OCI-LY1 (cell line): ENCODE measurements at regions not wholly inside any gene's neighbourhood (a gene's known extent, or its start where the extent isn't known, plus 50 kb on each side); places are given as distances from the start of the nearest gene placed in this dataset.

ENCODE experiments used
- H2AFZ ChIP-seq: fragments of 200-600 bp; sonication (generic), shearing (Covaris generic); 2 replicates; pipeline ENCODE4 v1.6.0; 2014; ENCODE audit warnings: antibody characterized with exemption, mild to moderate bottlenecking, low read length
- H3F3A ChIP-seq: fragments of 200-600 bp; sonication (generic), shearing (Covaris generic); 2 replicates; pipeline ENCODE4 v1.6.0; 2014; ENCODE audit warnings: mild to moderate bottlenecking, antibody characterized with exemption, low read length, moderate library complexity; ENCODE audit not compliant: insufficient read depth
- H3K27ac ChIP-seq: fragments of 200-600 bp; sonication (generic); 2 replicates; pipeline ENCODE4 v1.5.1; 2014; ENCODE audit warnings: low read length, mixed run types, mild to moderate bottlenecking, low read depth; ENCODE audit not compliant: poor library complexity, severe bottlenecking
- H3K27me3 ChIP-seq: fragments of 200-600 bp; sonication (generic); 2 replicates; pipeline ENCODE4 v1.6.0; 2014; ENCODE audit warnings: antibody characterized with exemption, mild to moderate bottlenecking, low read length, moderate library complexity; ENCODE audit not compliant: insufficient read depth
- H3K36me3 ChIP-seq: fragments of 200-600 bp; sonication (generic); 2 replicates; pipeline ENCODE4 v1.6.1; 2014; ENCODE audit warnings: mild to moderate bottlenecking, antibody characterized with exemption, low read length, moderate library complexity, mixed read lengths; ENCODE audit not compliant: insufficient read depth
- H3K4me1 ChIP-seq: fragments of 200-600 bp; sonication (generic); 2 replicates; pipeline ENCODE4 v1.5.1; 2014; ENCODE audit warnings: mild to moderate bottlenecking, low read length, moderate library complexity; ENCODE audit not compliant: insufficient read depth, severe bottlenecking
- H3K4me2 ChIP-seq: fragments of 200-600 bp; sonication (generic), shearing (Covaris generic); 2 replicates; pipeline ENCODE4 v1.6.1; 2014; ENCODE audit warnings: low read length
- H3K4me3 ChIP-seq: fragments of 200-600 bp; sonication (generic); 2 replicates; pipeline ENCODE4 v1.5.1; 2014; ENCODE audit warnings: low read length, low read depth, mild to moderate bottlenecking, mixed read lengths; ENCODE audit not compliant: poor library complexity, severe bottlenecking
- H3K79me2 ChIP-seq: fragments of 200-600 bp; shearing (Covaris generic); 2 replicates; pipeline ENCODE4 v1.6.1; 2016; ENCODE audit warnings: mixed run types, low read length, mixed read lengths; ENCODE audit not compliant: insufficient read depth
- H3K9ac ChIP-seq: fragments of 200-600 bp; sonication (generic), shearing (Covaris generic); 2 replicates; pipeline ENCODE4 v1.6.1; 2014; ENCODE audit warnings: mild to moderate bottlenecking, low read length, mixed read lengths
- H3K9me2 ChIP-seq: fragments of 200-600 bp; sonication (generic), shearing (Covaris generic); 2 replicates; pipeline ENCODE4 v1.6.1; 2014; ENCODE audit warnings: low read depth, mild to moderate bottlenecking, low read length, mixed read lengths
- H3K9me3 ChIP-seq: fragments of 200-600 bp; shearing (Covaris generic); 2 replicates; pipeline ENCODE4 v1.6.1; 2014; ENCODE audit warnings: low read length, mixed read lengths
- H4K20me1 ChIP-seq: fragments of 200-600 bp; sonication (generic), shearing (Covaris generic); 2 replicates; pipeline ENCODE4 v1.6.0; 2016; ENCODE audit warnings: mild to moderate bottlenecking, low read length; ENCODE audit not compliant: insufficient read depth
- EZH2 ChIP-seq: fragments of 200-600 bp; sonication (generic), shearing (Covaris generic); IDR thresholded peaks from 2 replicates; pipeline ENCODE4 v1.8.0; 2017; ENCODE audit warnings: borderline replicate concordance, mixed run types, mild to moderate bottlenecking, antibody characterized with exemption, low read length, moderate library complexity, mixed read lengths
- TF ChIP-seq, protein P1 (sequence below): fragments of 200-600 bp; sonication (generic), shearing (Covaris generic); IDR thresholded peaks from 2 replicates; pipeline ENCODE4 v1.5.1; 2017; ENCODE audit warnings: mild to moderate bottlenecking, antibody characterized with exemption, low read length, moderate library complexity, mixed read lengths

GRCh38 chr1:5318143-5318816 is 663.9 kb downstream of the AJAP1 start:
- Histone ChIP-seq H3K9me3 (no peaks in the 10 kb centered on the region), H3F3A (no peaks in the 10 kb centered on the region), H3K36me3 (no peaks in the 10 kb centered on the region), H4K20me1 (no peaks in the 10 kb centered on the region), H3K27ac (no peak overlapping the region), H2AFZ (no peak overlapping the region), H3K27me3 (no peaks in the 10 kb centered on the region), H3K9me2 (no peaks in the 10 kb centered on the region), H3K4me3 (no peak overlapping the region), H3K4me1 (no peaks in the 10 kb centered on the region), H3K4me2 (no peak overlapping the region), H3K79me2 (no peaks in the 10 kb centered on the region), H3K9ac (no peak overlapping the region)
- TF ChIP-seq EZH2 = no peak
- TF ChIP-seq, protein P1, sequence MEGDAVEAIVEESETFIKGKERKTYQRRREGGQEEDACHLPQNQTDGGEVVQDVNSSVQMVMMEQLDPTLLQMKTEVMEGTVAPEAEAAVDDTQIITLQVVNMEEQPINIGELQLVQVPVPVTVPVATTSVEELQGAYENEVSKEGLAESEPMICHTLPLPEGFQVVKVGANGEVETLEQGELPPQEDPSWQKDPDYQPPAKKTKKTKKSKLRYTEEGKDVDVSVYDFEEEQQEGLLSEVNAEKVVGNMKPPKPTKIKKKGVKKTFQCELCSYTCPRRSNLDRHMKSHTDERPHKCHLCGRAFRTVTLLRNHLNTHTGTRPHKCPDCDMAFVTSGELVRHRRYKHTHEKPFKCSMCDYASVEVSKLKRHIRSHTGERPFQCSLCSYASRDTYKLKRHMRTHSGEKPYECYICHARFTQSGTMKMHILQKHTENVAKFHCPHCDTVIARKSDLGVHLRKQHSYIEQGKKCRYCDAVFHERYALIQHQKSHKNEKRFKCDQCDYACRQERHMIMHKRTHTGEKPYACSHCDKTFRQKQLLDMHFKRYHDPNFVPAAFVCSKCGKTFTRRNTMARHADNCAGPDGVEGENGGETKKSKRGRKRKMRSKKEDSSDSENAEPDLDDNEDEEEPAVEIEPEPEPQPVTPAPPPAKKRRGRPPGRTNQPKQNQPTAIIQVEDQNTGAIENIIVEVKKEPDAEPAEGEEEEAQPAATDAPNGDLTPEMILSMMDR = no peak

GRCh38 chr1:5317391-5317790 is 663.0 kb downstream of the AJAP1 start:
- Histone ChIP-seq H3K4me3 (no peak overlapping the region), H2AFZ (no peak overlapping the region), H3K4me2 (no peak overlapping the region), H3K36me3 (no peaks in the 10 kb centered on the region), H3K9me3 (no peaks in the 10 kb centered on the region), H3F3A (no peaks in the 10 kb centered on the region), H3K27me3 (no peaks in the 10 kb centered on the region), H3K4me1 (no peaks in the 10 kb centered on the region), H3K27ac (no peak overlapping the region), H3K79me2 (no peaks in the 10 kb centered on the region), H3K9ac (no peak overlapping the region), H3K9me2 (no peaks in the 10 kb centered on the region), H4K20me1 (no peaks in the 10 kb centered on the region)
- TF ChIP-seq, protein P1 = no peak
- no peak for TF ChIP-seq EZH2

DNA sequence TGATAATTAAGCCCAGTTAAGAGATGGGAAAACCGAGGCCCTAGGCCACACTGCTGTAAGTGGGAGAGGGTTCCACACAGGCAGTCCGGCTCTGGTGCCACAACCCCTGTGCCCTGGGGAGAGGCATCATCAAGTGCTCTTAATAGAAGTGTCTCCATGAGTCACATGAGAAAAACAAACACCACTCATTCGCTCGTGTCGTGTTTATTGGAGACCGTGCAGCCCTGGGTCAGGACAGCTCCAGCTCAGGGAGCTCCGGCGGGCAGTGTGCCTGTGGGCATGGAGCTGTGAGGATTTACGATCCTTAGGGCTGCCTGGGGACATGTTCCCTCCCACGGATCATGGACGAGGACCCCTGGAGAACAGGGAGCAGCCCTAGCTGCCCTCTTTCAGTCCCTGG is 658.5 kb downstream of the AJAP1 start:
- Histone ChIP-seq H3K9me3 (no peaks in the 10 kb centered on the region), H2AFZ (no peak overlapping the region), H3K4me2 (no peak overlapping the region), H3K27me3 (no peaks in the 10 kb centered on the region), H3K79me2 (no peaks in the 10 kb centered on the region), H3K9ac (no peak overlapping the region), H3K27ac (no peak overlapping the region), H3K4me3 (no peak overlapping the region), H3K36me3 (no peaks in the 10 kb centered on the region), H3K4me1 (no peaks in the 10 kb centered on the region), H3K9me2 (no peaks in the 10 kb centered on the region), H3F3A (no peaks in the 10 kb centered on the region), H4K20me1 (no peaks in the 10 kb centered on the region)
- TF ChIP-seq, protein P1 = no peak
